Neural crest cell (in vitro differentiated cells): ENCODE measurements at regions not wholly inside any gene's neighbourhood (a gene's known extent, or its start where the extent isn't known, plus 50 kb on each side); places are given as distances from the start of the nearest gene placed in this dataset.
"Not testable (repeated sequence)": the region's sequence is repeated elsewhere in the genome, so short reads cannot be mapped to it uniquely, and the experiment has no call there.

ENCODE experiments used
- DNase-seq: peaks from one replicate; pipeline ENCODE4 v3.0.0; 2021; ENCODE audit warnings: low read depth, mixed read lengths, low spot score
- H3K27ac Mint-ChIP-seq: one replicate; pipeline ENCODE4 v1.8.0; 2021; ENCODE audit warnings: mild to moderate bottlenecking, mixed read lengths; ENCODE audit not compliant: unreplicated experiment
- H3K27me3 Mint-ChIP-seq: 2 replicates; pipeline ENCODE4 v1.8.0; 2021; ENCODE audit warnings: low read depth, mild to moderate bottlenecking, mixed read lengths
- H3K36me3 Mint-ChIP-seq: 2 replicates; pipeline ENCODE4 v1.8.0; 2021; ENCODE audit warnings: low read depth, mild to moderate bottlenecking, mixed read lengths
- H3K4me1 Mint-ChIP-seq: 2 replicates; pipeline ENCODE4 v1.8.0; 2021; ENCODE audit warnings: mixed read lengths
- H3K4me3 Mint-ChIP-seq: one replicate; pipeline ENCODE4 v1.8.0; 2021; ENCODE audit warnings: mild to moderate bottlenecking, mixed read lengths
- H3K9me3 Mint-ChIP-seq: 2 replicates; pipeline ENCODE4 v1.8.0; 2021; ENCODE audit warnings: mixed read lengths
- CTCF ChIP-seq: fragments of 200-600 bp; sonication (generic); conservative IDR thresholded peaks from 2 replicates; pipeline ENCODE4 v1.5.0; 2021; ENCODE audit warnings: antibody characterized with exemption, mild to moderate bottlenecking

- Mint-ChIP-seq H3K9me3 (peaks cover 6% of the 10 kb centered on the region), H3K36me3 (no peaks in the 10 kb centered on the region), H3K4me3 (no peak overlapping the region), H3K4me1 (peaks cover 10% of the 10 kb centered on the region), H3K27me3 (peaks cover 55% of the 10 kb centered on the region), H3K27ac (no peak overlapping the region)
- no peak for DNase-seq
- no peak for TF ChIP-seq CTCF
Measured at GRCh38 chr22:22958621-22959020, 71.0 kb downstream of the IGLL5 start.

GRCh38 chr22:22959147-22959827, 71.7 kb downstream of the IGLL5 start:
- peaks cover 55% of the 10 kb centered on the region for H3K27me3 Mint-ChIP-seq
- peak; percentile 88 for DNase-seq
- H3K27ac Mint-ChIP-seq: no peak overlapping the region
- peak; percentile 99 for TF ChIP-seq CTCF
- peaks cover 13% of the 10 kb centered on the region for H3K9me3 Mint-ChIP-seq
- peaks cover 2% of the 10 kb centered on the region for H3K36me3 Mint-ChIP-seq
- peaks cover 4% of the 10 kb centered on the region for H3K4me1 Mint-ChIP-seq
- H3K4me3 Mint-ChIP-seq: no peak overlapping the region

- Mint-ChIP-seq H3K27ac (no peak overlapping the region), H3K27me3 (peaks cover 58% of the 10 kb centered on the region), H3K36me3 (peaks cover 2% of the 10 kb centered on the region), H3K4me3 (no peak overlapping the region), H3K9me3 (peaks cover 13% of the 10 kb centered on the region), H3K4me1 (no peaks in the 10 kb centered on the region)
- DNase-seq: no peak
- no peak for TF ChIP-seq CTCF
Measured at GRCh38 chr22:22960307-22960706, 72.7 kb downstream of the IGLL5 start.

- Mint-ChIP-seq H3K4me3 (no peak overlapping the region), H3K4me1 (no peaks in the 10 kb centered on the region), H3K36me3 (peaks cover 2% of the 10 kb centered on the region), H3K27ac (no peak overlapping the region), H3K9me3 (peaks cover 15% of the 10 kb centered on the region), H3K27me3 (peaks cover 58% of the 10 kb centered on the region)
- no peak for DNase-seq
- TF ChIP-seq CTCF: no peak
Measured at GRCh38 chr22:22961574-22961973, 74.0 kb downstream of the IGLL5 start.

- no peak overlapping the region for H3K27ac Mint-ChIP-seq
- H3K4me1 Mint-ChIP-seq: no peaks in the 10 kb centered on the region
- peaks cover 17% of the 10 kb centered on the region for H3K9me3 Mint-ChIP-seq
- TF ChIP-seq CTCF: no peak
- no peak for DNase-seq
- peaks cover 93% of the 10 kb centered on the region for H3K27me3 Mint-ChIP-seq
- no peak overlapping the region for H3K4me3 Mint-ChIP-seq
- H3K36me3 Mint-ChIP-seq: peaks cover 2% of the 10 kb centered on the region
Measured at GRCh38 chr22:22968366-22968765, 80.8 kb downstream of the IGLL5 start.

GRCh38 chr22:22972605-22973004, 85.0 kb downstream of the IGLL5 start:
- not testable (repeated sequence) for H3K4me3 Mint-ChIP-seq
- peaks cover 93% of the 10 kb centered on the region for H3K27me3 Mint-ChIP-seq

More at GRCh38 chr22:22972605-22973004, 85.0 kb downstream of the IGLL5 start:
- H3K4me1 Mint-ChIP-seq, H3K9me3 Mint-ChIP-seq, DNase-seq, H3K27ac Mint-ChIP-seq, H3K36me3 Mint-ChIP-seq: not testable (repeated sequence)
